Upper lobe of left lung (tissue), 4 donors: ENCODE measurements at regions not wholly inside any gene's neighbourhood (a gene's known extent, or its start where the extent isn't known, plus 50 kb on each side); places are given as distances from the start of the nearest gene placed in this dataset.

ENCODE experiments used
- CTCF ChIP-seq, 6 experiments: fragments of 450-650 bp in 4 of 6; fragments of 200-600 bp in 2 of 6; sonication (generic) in 2 of 6; IDR thresholded peaks; one replicate each; pipeline ENCODE4 v1.5.1; 2016 to 2019; ENCODE audit warnings: antibody characterized with exemption in 6 of 6
- POLR2A ChIP-seq, 4 donors: fragments of 450-650 bp; IDR thresholded peaks; one replicate each; pipeline ENCODE4 v1.5.1; 2016 to 2017; ENCODE audit warnings: antibody characterized with exemption in 4 of 4, mild to moderate bottlenecking in 2 of 4
- POLR2AphosphoS5 ChIP-seq, 2 donors: sonication (generic); formaldehyde crosslinking; IDR thresholded peaks; one replicate each; pipeline ENCODE4 v1.5.1; 2017; ENCODE audit warnings: antibody characterized with exemption in 2 of 2

DNA sequence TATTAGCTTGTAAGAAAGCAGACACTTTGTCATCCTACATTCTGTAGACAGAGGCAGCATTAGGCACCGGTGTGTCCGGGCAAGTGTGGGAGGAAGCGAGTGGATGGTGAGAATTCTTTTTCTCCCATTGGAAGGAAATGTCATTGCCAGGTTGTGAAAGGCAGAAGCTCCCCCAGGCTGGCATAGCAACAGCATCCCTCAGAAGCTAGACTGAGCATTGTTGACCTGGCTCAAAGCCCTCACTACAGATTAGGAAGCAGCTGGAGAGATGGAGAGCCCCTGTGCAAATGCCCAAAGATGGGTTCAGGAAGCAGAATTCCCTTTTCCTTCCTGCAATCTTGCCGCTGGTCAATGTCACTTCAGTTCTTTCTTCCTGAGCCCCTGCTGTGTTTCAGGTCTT lies 1299.3 kb downstream of the TBC1D22A start:
- TF ChIP-seq POLR2AphosphoS5 (IDR thresholded peaks at IDR 0.05) (no peak), CTCF (IDR thresholded peaks at IDR 0.05) (no peak), POLR2A (IDR thresholded peaks at IDR 0.05) (no peak)
